RWPE1 (cell line): ENCODE measurements at regions not wholly inside any gene's neighbourhood (a gene's known extent, or its start where the extent isn't known, plus 50 kb on each side); places are given as distances from the start of the nearest gene placed in this dataset.

Experiments
- CTCF ChIA-PET: fragments of 350-600 bp; sonication (Branson Sonifier 250); formaldehyde crosslinking; extraction: SDS; loops from one replicate; lab custom pipeline; 2021; lab: Yijun Ruan, JAX
- POLR2A ChIA-PET: fragments of 400-600 bp; formaldehyde crosslinking; extraction: SDS; loops from one replicate; lab custom pipeline; 2020; ENCODE audit warnings: antibody characterized with exemption; ENCODE audit not compliant: low non-redundant PET; lab: Yijun Ruan, JAX
- DNase-seq: peaks from one replicate; pipeline ENCODE4 v3.0.0; 2012; ENCODE audit warnings: low spot score
- H3K27ac ChIP-seq: fragments of 450-650 bp; 2 replicates; pipeline ENCODE4 v1.5.1; 2017
- TF ChIP-seq, protein P1 (sequence below): fragments of 450-650 bp; conservative IDR thresholded peaks from 2 replicates; pipeline ENCODE4 v1.5.1; 2017; ENCODE audit warnings: low read depth, mild to moderate bottlenecking

- ChIA-PET CTCF (no interaction called here), POLR2A (no interaction called here)
- TF ChIP-seq, protein P1, sequence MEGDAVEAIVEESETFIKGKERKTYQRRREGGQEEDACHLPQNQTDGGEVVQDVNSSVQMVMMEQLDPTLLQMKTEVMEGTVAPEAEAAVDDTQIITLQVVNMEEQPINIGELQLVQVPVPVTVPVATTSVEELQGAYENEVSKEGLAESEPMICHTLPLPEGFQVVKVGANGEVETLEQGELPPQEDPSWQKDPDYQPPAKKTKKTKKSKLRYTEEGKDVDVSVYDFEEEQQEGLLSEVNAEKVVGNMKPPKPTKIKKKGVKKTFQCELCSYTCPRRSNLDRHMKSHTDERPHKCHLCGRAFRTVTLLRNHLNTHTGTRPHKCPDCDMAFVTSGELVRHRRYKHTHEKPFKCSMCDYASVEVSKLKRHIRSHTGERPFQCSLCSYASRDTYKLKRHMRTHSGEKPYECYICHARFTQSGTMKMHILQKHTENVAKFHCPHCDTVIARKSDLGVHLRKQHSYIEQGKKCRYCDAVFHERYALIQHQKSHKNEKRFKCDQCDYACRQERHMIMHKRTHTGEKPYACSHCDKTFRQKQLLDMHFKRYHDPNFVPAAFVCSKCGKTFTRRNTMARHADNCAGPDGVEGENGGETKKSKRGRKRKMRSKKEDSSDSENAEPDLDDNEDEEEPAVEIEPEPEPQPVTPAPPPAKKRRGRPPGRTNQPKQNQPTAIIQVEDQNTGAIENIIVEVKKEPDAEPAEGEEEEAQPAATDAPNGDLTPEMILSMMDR: no peak
- no peak for DNase-seq
- no peak overlapping the region for H3K27ac ChIP-seq
These were observed 222.5 kb downstream of the SQOR start for GRCh38 chr15:45857291-45857690.

DNA sequence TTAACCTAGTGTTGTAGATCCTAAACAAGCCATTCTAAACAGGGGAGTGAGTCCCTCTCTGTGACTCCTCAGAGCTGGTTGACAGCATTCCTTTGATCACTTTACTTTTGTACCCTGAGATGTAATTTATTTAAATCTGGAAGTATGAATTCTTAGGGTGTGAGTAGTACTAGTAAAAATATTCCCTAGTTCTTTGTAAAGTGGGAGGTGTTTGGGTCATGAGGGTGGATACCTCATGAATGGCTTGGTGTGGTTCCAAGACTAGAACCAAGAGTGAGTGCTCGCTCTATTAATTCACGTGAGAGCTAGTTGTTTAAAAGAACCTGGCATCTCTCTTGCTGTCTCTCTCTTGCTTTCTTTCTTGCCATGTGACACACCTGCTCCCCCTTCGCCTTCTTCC, 223.7 kb downstream of the SQOR start:
- TF ChIP-seq, protein P1: no peak
- ChIA-PET POLR2A (no interaction called here), CTCF (no interaction called here)
- no peak overlapping the region for H3K27ac ChIP-seq
- DNase-seq: no peak

DNA sequence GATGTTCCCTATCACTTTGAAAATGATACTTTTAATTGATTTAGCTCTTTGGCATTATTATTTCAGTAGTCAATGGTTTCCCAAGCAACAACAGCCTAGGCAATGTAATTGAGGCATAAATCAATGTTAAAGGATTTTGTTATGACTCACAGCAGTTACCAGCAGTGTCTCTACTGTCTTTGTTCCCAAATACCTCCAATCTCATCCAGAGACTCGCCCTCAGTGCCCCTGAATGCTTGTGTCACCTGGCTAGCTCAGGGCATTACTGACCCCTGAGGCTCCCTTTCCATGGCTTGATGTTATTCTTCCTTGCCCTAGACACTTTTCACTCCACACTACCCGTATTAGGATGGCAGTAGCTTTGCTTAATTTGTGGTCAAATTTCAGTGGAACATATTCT, 227.2 kb downstream of the SQOR start:
- POLR2A ChIA-PET: no interaction called here

GRCh38 chr15:45863881-45864580, 229.2 kb downstream of the SQOR start:
- TF ChIP-seq, protein P1: no peak
- H3K27ac ChIP-seq: no peak overlapping the region
- POLR2A ChIA-PET: no interaction called here
- DNase-seq: peak; percentile 66
- CTCF ChIA-PET: no interaction called here

More for the DNA sequence above, 227.2 kb downstream of the SQOR start:
- CTCF ChIA-PET: no interaction called here
- TF ChIP-seq, protein P1: no peak
- H3K27ac ChIP-seq: no peak overlapping the region
- DNase-seq: no peak

DNA sequence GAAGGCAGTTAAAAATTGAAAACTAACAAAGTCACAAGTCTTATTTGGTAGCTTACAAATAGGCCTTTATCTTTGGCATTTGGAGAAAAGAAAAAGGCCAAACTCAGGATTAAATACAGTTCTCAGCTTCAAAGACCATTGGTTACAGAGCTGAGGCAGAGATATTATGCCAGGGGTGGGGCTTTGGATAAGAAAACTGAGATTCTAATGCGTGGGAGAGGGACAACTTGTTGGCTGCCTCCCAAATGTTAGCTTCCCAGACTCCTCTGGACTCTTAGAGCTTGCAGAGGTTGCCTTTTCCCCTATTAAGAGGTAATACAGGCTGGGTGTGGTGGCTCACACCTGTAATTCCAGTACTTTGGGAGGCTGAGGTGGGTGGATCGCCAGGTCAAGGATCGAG, 231.8 kb downstream of the SQOR start:
- TF ChIP-seq, protein P1: no peak
- ChIA-PET CTCF (no interaction called here), POLR2A (no interaction called here)
- DNase-seq: no peak
- no peak overlapping the region for H3K27ac ChIP-seq

DNA sequence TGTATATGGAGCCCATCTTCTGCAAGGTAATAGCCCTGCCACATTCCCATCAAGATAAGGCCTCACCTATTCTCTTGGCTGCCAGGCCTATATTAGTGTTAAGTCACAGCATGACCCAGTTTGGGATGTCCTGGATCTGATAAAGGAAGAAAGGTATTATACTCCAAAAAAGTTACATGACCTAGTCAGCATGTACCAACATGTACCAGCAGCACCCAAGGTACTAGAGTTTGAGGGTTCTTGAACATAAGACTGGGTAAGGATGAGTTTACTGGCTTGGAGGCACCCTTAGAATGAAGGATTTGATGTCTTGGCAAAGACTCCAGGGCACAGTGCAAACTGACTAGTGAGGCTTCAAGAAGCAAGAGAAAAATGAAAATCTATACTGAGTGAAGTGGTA, 232.5 kb downstream of the SQOR start:
- no peak overlapping the region for H3K27ac ChIP-seq
- TF ChIP-seq, protein P1: no peak
- CTCF ChIA-PET: no interaction called here
- POLR2A ChIA-PET: no interaction called here
- no peak for DNase-seq
